GM21529 (cell line): ENCODE measurements at regions not wholly inside any gene's neighbourhood (a gene's known extent, or its start where the extent isn't known, plus 50 kb on each side); places are given as distances from the start of the nearest gene placed in this dataset.

Experiments
- ATAC-seq: cut with Tn5 transposase; IDR thresholded peaks from one replicate; pipeline ENCODE4 v1.9.1; 2021; ENCODE audit not compliant: unreplicated experiment

DNA sequence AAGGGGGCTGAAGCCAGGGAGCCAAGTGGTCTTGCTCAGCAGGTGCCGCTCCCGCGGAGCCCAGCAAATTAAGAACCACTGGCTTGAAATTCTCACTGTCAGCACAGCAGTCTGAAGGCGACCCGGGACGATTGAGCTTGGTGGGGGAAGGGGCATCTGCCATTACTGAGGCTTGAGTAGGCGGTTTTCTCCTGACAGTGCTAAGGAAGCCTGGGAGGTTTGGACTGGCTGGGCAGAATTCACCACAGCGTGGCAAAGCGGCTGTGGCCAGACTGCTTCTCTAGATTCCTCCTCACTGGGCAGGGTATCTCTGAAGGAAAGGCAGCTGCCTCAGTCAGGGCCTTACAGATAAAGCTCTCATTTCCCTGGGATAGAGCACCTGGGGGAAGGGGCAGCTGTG is 57.0 kb upstream of the GPR149 start:
- ATAC-seq = no peak

DNA sequence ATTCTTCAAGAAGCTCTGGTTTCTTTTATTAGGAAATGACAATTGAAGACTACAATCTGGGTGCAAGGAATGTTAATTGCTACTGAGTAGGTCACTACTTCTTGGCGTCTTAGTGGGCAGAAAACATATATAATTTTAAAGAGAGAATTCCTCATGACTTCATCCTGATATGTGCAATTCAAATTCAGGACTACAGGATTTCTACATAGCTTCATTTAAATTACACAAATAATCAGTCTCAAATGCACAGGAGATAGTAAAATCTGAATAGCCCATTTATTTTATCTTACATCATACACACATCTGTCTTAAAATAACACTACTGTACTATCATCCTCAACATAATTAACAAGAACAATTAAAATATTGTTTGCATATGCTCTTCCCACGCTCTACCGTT is 52.5 kb upstream of the GPR149 start:
- no peak for ATAC-seq

DNA sequence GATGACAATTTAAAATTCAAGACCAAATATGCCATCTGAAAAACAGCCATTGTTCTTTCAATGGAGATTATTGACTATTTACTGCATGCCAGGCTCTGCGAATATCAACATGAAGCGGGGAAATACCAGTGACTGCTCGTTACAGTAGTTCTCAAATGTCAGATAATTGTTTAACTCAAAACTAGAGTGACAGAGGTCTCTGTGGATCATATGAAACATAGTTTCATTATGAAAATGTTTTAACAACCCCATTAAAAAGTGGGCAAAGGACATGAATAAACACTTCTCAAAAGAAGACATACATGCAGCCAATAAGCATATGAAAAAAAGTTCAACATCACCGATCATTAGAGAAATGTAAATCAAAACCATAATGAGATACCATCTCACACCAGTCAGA is 50.0 kb upstream of the GPR149 start:
- no peak for ATAC-seq
